ENCODE measurements at regions not wholly inside any gene's neighbourhood (a gene's known extent, or its start where the extent isn't known, plus 50 kb on each side); places are given as distances from the start of the nearest gene placed in this dataset.

DNA sequence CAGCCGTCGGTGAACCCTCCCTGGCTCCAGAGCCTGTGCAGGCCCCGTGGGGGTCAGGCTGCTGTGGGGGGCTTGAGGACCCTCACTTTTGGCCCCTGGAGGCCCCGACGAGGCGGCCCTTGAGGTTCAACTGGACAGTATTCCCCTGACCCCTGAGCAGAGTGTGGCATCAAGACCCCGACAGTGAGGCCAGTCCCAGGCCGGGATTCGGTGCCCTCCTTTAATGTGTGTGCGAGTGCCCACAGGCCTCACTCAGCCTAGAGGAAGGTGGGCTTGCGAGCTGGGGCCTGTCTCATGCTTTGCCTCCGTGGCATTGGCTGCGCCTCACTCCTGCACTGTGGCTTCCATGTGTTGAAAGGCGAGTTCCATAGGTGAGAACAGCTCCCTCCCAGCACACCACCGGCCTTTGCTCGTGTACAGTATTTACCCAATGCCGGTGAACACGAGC lies 94.5 kb downstream of the METRNL start:
- Histone ChIP-seq H3K23ac (ENCODE audit: insufficient read length) (no peak overlapping the region), H4K91ac (replicated peaks; ENCODE audit: insufficient read length, low read length) (no peak overlapping the region), H2BK12ac (ENCODE audit: low read depth, low read length) (no peak overlapping the region), H2AK5ac (ENCODE audit: low read depth, low read length) (no peak overlapping the region), H2BK15ac (ENCODE audit: low read length) (no peak overlapping the region), H3K79me2 (ENCODE audit: control insufficient read depth in 1 of 2, insufficient read depth in 2 of 2, low read length in 2 of 2) (no peaks in the 10 kb centered on the region), H3K4me2 (ENCODE audit: insufficient read depth in 1 of 2, low read depth in 2 of 2, low read length in 2 of 2) (no peak overlapping the region), H3K36me3 (ENCODE audit: control insufficient read depth in 2 of 4, insufficient read depth in 4 of 4, low read length in 3 of 4) (no peaks in the 10 kb centered on the region), H3K27ac (ENCODE audit: low read depth, low read length) (no peak overlapping the region), H3K4me1 (replicated peaks in 1 of 4; ENCODE audit: control insufficient read depth in 3 of 4, insufficient read depth in 4 of 4, low read length in 3 of 4) (no peaks in the 10 kb centered on the region), H2AFZ (ENCODE audit: low read length) (no peak overlapping the region), H3K4me3 (ENCODE audit: extremely low read depth in 1 of 4, insufficient read depth in 2 of 4, low read depth in 3 of 4, low read length in 4 of 4) (no peak overlapping the region), H3K79me1 (ENCODE audit: low read depth, low read length) (no peaks in the 10 kb centered on the region), H3K9me3 (ENCODE audit: insufficient read depth in 2 of 2, low read depth in 1 of 2, low read length in 1 of 2) (peaks cover 28 to 87% of the 10 kb centered on the region in 2 experiments; a peak in 3 of 4 replicates), H3K27me3 (replicated peaks in 1 of 4; ENCODE audit: control insufficient read depth in 3 of 4, extremely low read depth in 1 of 4, insufficient read depth in 3 of 4, low read length in 3 of 4) (no peaks in the 10 kb centered on the region), H4K20me1 (replicated peaks in 1 of 2; ENCODE audit: control insufficient read depth in 1 of 2, insufficient read depth in 2 of 2, low read length in 2 of 2) (no peaks in the 10 kb centered on the region), H3K9ac (replicated peaks in 1 of 4; ENCODE audit: extremely low read depth in 1 of 4, low read depth in 3 of 4, low read length in 3 of 4) (no peak overlapping the region), H2BK120ac (replicated peaks; ENCODE audit: low read depth, low read length) (no peak overlapping the region), H4K5ac (ENCODE audit: insufficient read length, low read depth, low read length) (no peak overlapping the region), H4K8ac (ENCODE audit: extremely low read depth, insufficient read depth, low read length) (no peak overlapping the region), H2BK5ac (ENCODE audit: low read depth, low read length) (no peak overlapping the region), H3K56ac (replicated peaks; ENCODE audit: insufficient read length, low read depth, low read length) (no peak overlapping the region), H3K14ac (ENCODE audit: insufficient read length) (no peak overlapping the region), H3K23me2 (ENCODE audit: low read depth, low read length) (no peaks in the 10 kb centered on the region), H3K18ac (ENCODE audit: extremely low read depth, low read length) (no peak overlapping the region), H3K4ac (replicated peaks; ENCODE audit: insufficient read length, low read depth, low read length) (no peak overlapping the region), H2BK20ac (ENCODE audit: low read length) (no peak overlapping the region)
- WGBS, 2 experiments (ENCODE audit: extremely low coverage in 1 of 2, insufficient coverage in 1 of 2, insufficient read length in 1 of 2, insufficient replicate concordance in 2 of 2, low coverage in 1 of 2, low lambda C conversion rate in 2 of 2, missing lambda C conversion rate in 1 of 2) = 85% methylated on average over 18 of the region's 18 CpGs; no CpG with 5 or more reads in 1 of the 2 experiments
- POLR2A ChIA-PET (ENCODE audit: partially characterized antibody) = no interaction called here
- CTCF ChIA-PET (ENCODE audit: partially characterized antibody) = interaction anchor here (0.5 to 1.1 kb wide), 3 partner anchors 30 to 211 kb away, joined by 3 read pairs; no protein-coding TSS in a partner anchor
- TF ChIP-seq BACH1 (IDR thresholded peaks at IDR 0.05; ENCODE audit: low read length) (no peak), RNF2 (IDR thresholded peaks at IDR 0.05; ENCODE audit: borderline replicate concordance, low read depth, low read length, missing control alignments, poor library complexity, severe bottlenecking) (no peak), POLR2AphosphoS5 (IDR thresholded peaks at IDR 0.05; ENCODE audit: low read depth, low read length) (no peak), SIRT6 (IDR thresholded peaks at IDR 0.05; ENCODE audit: low read length) (no peak), RBBP5 (IDR thresholded peaks at IDR 0.05; ENCODE audit: borderline replicate concordance, low read depth, low read length) (no peak), CBX8 (IDR thresholded peaks at IDR 0.05; ENCODE audit: borderline replicate concordance, low read depth, low read length) (no peak)
- no peak for FAIRE-seq
- DNase-seq (ENCODE audit: low read depth in 1 of 2, low spot score in 2 of 2) = peak in 1 of 2 experiments; percentile 36
